ENCODE measurements at regions not wholly inside any gene's neighbourhood (a gene's known extent, or its start where the extent isn't known, plus 50 kb on each side); places are given as distances from the start of the nearest gene placed in this dataset.
"Not testable (repeated sequence)": the region's sequence is repeated elsewhere in the genome, so short reads cannot be mapped to it uniquely, and the experiment has no call there.

DNA sequence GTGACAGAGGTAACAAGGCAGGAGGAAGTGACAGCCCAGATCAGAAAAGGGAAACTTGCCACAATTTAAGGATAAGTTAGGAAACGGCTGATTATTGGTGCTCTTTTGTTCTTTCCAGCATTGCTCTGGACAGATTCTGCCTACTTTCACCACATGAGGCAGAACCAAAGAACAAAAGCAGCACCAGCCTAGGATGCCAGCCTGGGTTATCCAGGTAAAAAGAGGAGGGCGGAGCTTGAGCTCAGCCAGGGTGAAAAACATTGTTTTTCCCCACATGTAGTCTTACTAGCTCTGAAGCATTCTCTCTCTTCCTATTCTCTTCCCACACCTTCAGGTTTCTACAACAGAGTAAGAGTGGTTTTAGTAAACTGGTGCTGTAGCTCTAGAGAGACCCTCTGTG is 300.5 kb downstream of the TMX3 start:
- H3K27me3 ChIP-seq (ENCODE audit: control insufficient read depth, insufficient read depth, low read length) = no peaks in the 10 kb centered on the region
- H3K9ac ChIP-seq (ENCODE audit: low read length) = no peak overlapping the region
- H3K4me1 ChIP-seq (ENCODE audit: control insufficient read depth, insufficient read depth, low read length) = no peaks in the 10 kb centered on the region
- no peaks in the 10 kb centered on the region for H3K36me3 ChIP-seq (ENCODE audit: control insufficient read depth, insufficient read depth, low read length)
- H3K27ac ChIP-seq (ENCODE audit: low read depth, low read length) = no peak overlapping the region
- no peak overlapping the region for H3K4me3 ChIP-seq (ENCODE audit: low read length)

DNA sequence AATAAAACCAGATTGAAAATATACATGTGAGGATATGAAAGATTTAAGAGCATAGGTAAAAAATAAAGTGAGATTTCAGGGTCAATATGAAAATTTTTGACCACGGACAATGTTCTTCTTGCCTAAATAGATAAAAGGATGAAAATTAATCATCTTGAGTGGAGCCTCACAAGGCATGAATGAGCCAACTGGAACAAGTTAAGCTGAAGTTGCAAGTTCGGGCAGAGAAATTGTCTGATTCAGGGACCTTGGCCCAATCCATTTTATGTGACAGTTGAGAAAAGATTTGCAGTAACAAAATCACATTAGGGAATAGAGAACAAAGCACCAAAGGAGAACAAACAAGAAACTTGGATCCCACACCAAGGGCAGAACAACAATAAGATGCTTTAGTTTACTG is 305.3 kb downstream of the TMX3 start:
- H3K9ac ChIP-seq (ENCODE audit: low read length) = no peak overlapping the region
- no peaks in the 10 kb centered on the region for H3K27me3 ChIP-seq (ENCODE audit: control insufficient read depth, insufficient read depth, low read length)
- H3K4me1 ChIP-seq (ENCODE audit: control insufficient read depth, insufficient read depth, low read length) = no peaks in the 10 kb centered on the region
- H3K36me3 ChIP-seq (ENCODE audit: control insufficient read depth, insufficient read depth, low read length) = no peaks in the 10 kb centered on the region
- H3K27ac ChIP-seq (ENCODE audit: low read depth, low read length) = no peak overlapping the region
- H3K4me3 ChIP-seq (ENCODE audit: low read length) = no peak overlapping the region

- Histone ChIP-seq H3K27me3 (ENCODE audit: control insufficient read depth, insufficient read depth, low read length) (no peaks in the 10 kb centered on the region), H3K4me1 (ENCODE audit: control insufficient read depth, insufficient read depth, low read length) (no peaks in the 10 kb centered on the region), H3K4me3 (ENCODE audit: low read length) (no peak overlapping the region), H3K36me3 (ENCODE audit: control insufficient read depth, insufficient read depth, low read length) (no peaks in the 10 kb centered on the region), H3K9ac (ENCODE audit: low read length) (no peak overlapping the region), H3K27ac (ENCODE audit: low read depth, low read length) (no peak overlapping the region)
Observed at GRCh38 chr18:68406761-68407160, 308.1 kb downstream of the TMX3 start.

GRCh38 chr18:68402784-68403183 is 312.1 kb downstream of the TMX3 start:
- no peak overlapping the region for H3K27ac ChIP-seq (ENCODE audit: low read depth, low read length)
- H3K4me3 ChIP-seq (ENCODE audit: low read length) = no peak overlapping the region
- no peaks in the 10 kb centered on the region for H3K36me3 ChIP-seq (ENCODE audit: control insufficient read depth, insufficient read depth, low read length)
- H3K27me3 ChIP-seq (ENCODE audit: control insufficient read depth, insufficient read depth, low read length) = no peaks in the 10 kb centered on the region
- no peak overlapping the region for H3K9ac ChIP-seq (ENCODE audit: low read length)
- H3K4me1 ChIP-seq (ENCODE audit: control insufficient read depth, insufficient read depth, low read length) = no peaks in the 10 kb centered on the region

DNA sequence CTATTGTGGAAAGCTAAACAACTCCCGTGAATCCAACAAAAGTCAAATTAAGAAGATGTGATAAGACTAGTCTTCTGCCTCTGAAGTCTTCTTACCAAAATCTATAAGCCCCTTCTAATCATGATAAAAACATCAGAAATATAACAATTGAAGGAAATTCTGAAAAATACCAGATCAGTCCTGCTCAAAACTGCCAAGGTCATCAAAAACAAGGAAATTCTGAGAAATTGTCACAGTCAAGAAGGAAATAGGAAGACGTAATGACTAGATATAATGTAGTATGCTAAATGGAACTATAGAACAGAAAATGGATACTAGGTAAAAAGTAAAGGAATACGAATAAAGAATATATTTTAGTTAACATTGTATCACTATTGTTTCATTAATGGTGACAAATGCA is 314.0 kb downstream of the TMX3 start:
- no peak overlapping the region for H3K27ac ChIP-seq (ENCODE audit: low read depth, low read length)
- H3K4me3 ChIP-seq (ENCODE audit: low read length) = no peak overlapping the region
- H3K36me3 ChIP-seq (ENCODE audit: control insufficient read depth, insufficient read depth, low read length) = no peaks in the 10 kb centered on the region
- no peaks in the 10 kb centered on the region for H3K27me3 ChIP-seq (ENCODE audit: control insufficient read depth, insufficient read depth, low read length)
- no peak overlapping the region for H3K9ac ChIP-seq (ENCODE audit: low read length)
- no peaks in the 10 kb centered on the region for H3K4me1 ChIP-seq (ENCODE audit: control insufficient read depth, insufficient read depth, low read length)

- Histone ChIP-seq H3K4me1 (ENCODE audit: control insufficient read depth, insufficient read depth, low read length) (no peaks in the 10 kb centered on the region), H3K27me3 (ENCODE audit: control insufficient read depth, insufficient read depth, low read length) (no peaks in the 10 kb centered on the region), H3K27ac (ENCODE audit: low read depth, low read length) (no peak overlapping the region), H3K4me3 (ENCODE audit: low read length) (no peak overlapping the region), H3K36me3 (ENCODE audit: control insufficient read depth, insufficient read depth, low read length) (no peaks in the 10 kb centered on the region), H3K9ac (ENCODE audit: low read length) (no peak overlapping the region)
Observed at GRCh38 chr18:68399721-68400120, 315.2 kb downstream of the TMX3 start.

- H3K4me3 ChIP-seq (ENCODE audit: low read length) = no peak overlapping the region
- no peaks in the 10 kb centered on the region for H3K27me3 ChIP-seq (ENCODE audit: control insufficient read depth, insufficient read depth, low read length)
- H3K36me3 ChIP-seq (ENCODE audit: control insufficient read depth, insufficient read depth, low read length) = no peaks in the 10 kb centered on the region
- no peak overlapping the region for H3K9ac ChIP-seq (ENCODE audit: low read length)
- H3K4me1 ChIP-seq (ENCODE audit: control insufficient read depth, insufficient read depth, low read length) = no peaks in the 10 kb centered on the region
- no peak overlapping the region for H3K27ac ChIP-seq (ENCODE audit: low read depth, low read length)
Observed at GRCh38 chr18:68397241-68398035, 317.5 kb downstream of the TMX3 start.

DNA sequence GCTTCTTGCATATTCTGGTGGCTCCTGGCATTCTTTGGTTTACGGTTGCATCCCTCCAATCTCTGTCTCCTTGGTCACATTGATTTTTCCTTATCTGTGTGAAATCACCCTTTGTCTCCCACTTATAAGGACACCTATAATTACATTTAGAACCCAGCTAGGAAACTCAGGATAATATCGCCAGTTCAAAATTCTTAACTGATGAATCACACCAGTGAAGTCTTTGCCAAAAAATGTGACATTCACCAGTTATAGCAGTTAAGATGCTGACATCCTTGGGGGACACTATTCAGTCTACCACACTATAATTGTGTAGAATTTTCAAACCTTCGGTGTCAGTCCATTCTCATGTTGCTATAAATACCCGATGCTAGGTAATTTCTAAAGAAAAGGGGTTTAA is 320.2 kb downstream of the TMX3 start:
- Histone ChIP-seq H3K4me3 (ENCODE audit: low read length) (no peak overlapping the region), H3K36me3 (ENCODE audit: control insufficient read depth, insufficient read depth, low read length) (no peaks in the 10 kb centered on the region), H3K27ac (ENCODE audit: low read depth, low read length) (no peak overlapping the region)

GRCh38 chr18:68391801-68392200 is 323.1 kb downstream of the TMX3 start:
- Histone ChIP-seq H3K4me3 (ENCODE audit: low read length) (no peak overlapping the region), H3K4me1 (ENCODE audit: control insufficient read depth, insufficient read depth, low read length) (no peaks in the 10 kb centered on the region), H3K27ac (ENCODE audit: low read depth, low read length) (no peak overlapping the region), H3K36me3 (ENCODE audit: control insufficient read depth, insufficient read depth, low read length) (no peaks in the 10 kb centered on the region), H3K27me3 (ENCODE audit: control insufficient read depth, insufficient read depth, low read length) (no peaks in the 10 kb centered on the region), H3K9ac (ENCODE audit: low read length) (no peak overlapping the region)

More for the DNA sequence above, 320.2 kb downstream of the TMX3 start:
- Histone ChIP-seq H3K27me3 (ENCODE audit: control insufficient read depth, insufficient read depth, low read length) (no peaks in the 10 kb centered on the region), H3K9ac (ENCODE audit: low read length) (no peak overlapping the region), H3K4me1 (ENCODE audit: control insufficient read depth, insufficient read depth, low read length) (no peaks in the 10 kb centered on the region)

- H3K4me1 ChIP-seq (ENCODE audit: control insufficient read depth, insufficient read depth, low read length) = no peaks in the 10 kb centered on the region
- no peak overlapping the region for H3K27ac ChIP-seq (ENCODE audit: low read depth, low read length)
- no peaks in the 10 kb centered on the region for H3K27me3 ChIP-seq (ENCODE audit: control insufficient read depth, insufficient read depth, low read length)
- no peaks in the 10 kb centered on the region for H3K36me3 ChIP-seq (ENCODE audit: control insufficient read depth, insufficient read depth, low read length)
- no peak overlapping the region for H3K4me3 ChIP-seq (ENCODE audit: low read length)
- H3K9ac ChIP-seq (ENCODE audit: low read length) = no peak overlapping the region
Observed at GRCh38 chr18:68387246-68387645, 327.7 kb downstream of the TMX3 start.

DNA sequence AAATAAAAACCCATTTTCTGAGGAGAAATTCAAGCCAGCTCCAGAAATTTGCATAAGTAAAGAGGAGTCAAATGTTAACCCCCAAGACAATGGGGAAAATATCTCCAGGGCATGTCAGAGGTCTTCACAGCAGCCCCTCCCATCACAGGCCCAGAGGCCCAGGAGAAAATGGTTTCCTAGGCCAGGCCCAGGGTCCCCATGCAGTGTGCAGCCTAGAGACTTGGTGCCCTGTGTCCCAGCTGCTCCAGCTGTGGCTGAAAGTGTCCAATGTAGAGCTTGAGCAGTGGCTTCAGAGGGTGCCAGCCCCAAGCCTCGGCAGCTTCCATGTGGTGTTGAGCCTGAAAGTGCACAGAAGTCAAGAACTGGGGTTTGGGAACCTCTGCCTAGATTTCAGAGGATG is 330.9 kb downstream of the TMX3 start:
- H3K27me3 ChIP-seq (ENCODE audit: control insufficient read depth, insufficient read depth, low read length); H3K4me1 ChIP-seq (ENCODE audit: control insufficient read depth, insufficient read depth, low read length); H3K36me3 ChIP-seq (ENCODE audit: control insufficient read depth, insufficient read depth, low read length); H3K27ac ChIP-seq (ENCODE audit: low read depth, low read length); H3K9ac ChIP-seq (ENCODE audit: low read length); H3K4me3 ChIP-seq (ENCODE audit: low read length): not testable (repeated sequence)

GRCh38 chr18:68376926-68377325 is 338.0 kb downstream of the TMX3 start:
- Histone ChIP-seq H3K4me1 (ENCODE audit: control insufficient read depth, insufficient read depth, low read length) (no peaks in the 10 kb centered on the region), H3K9ac (ENCODE audit: low read length) (no peak overlapping the region), H3K27ac (ENCODE audit: low read depth, low read length) (no peak overlapping the region), H3K36me3 (ENCODE audit: control insufficient read depth, insufficient read depth, low read length) (no peaks in the 10 kb centered on the region), H3K4me3 (ENCODE audit: low read length) (no peak overlapping the region), H3K27me3 (ENCODE audit: control insufficient read depth, insufficient read depth, low read length) (no peaks in the 10 kb centered on the region)

- Histone ChIP-seq H3K9ac (ENCODE audit: low read length) (no peak overlapping the region), H3K27ac (ENCODE audit: low read depth, low read length) (no peak overlapping the region), H3K4me3 (ENCODE audit: low read length) (no peak overlapping the region), H3K4me1 (ENCODE audit: control insufficient read depth, insufficient read depth, low read length) (no peaks in the 10 kb centered on the region), H3K36me3 (ENCODE audit: control insufficient read depth, insufficient read depth, low read length) (no peaks in the 10 kb centered on the region), H3K27me3 (ENCODE audit: control insufficient read depth, insufficient read depth, low read length) (no peaks in the 10 kb centered on the region)
Observed at GRCh38 chr18:68362907-68363306, 352.0 kb downstream of the TMX3 start.
